GM19238 (cell line): ENCODE measurements at regions not wholly inside any gene's neighbourhood (a gene's known extent, or its start where the extent isn't known, plus 50 kb on each side); places are given as distances from the start of the nearest gene placed in this dataset.
"Not testable (repeated sequence)": the region's sequence is repeated elsewhere in the genome, so short reads cannot be mapped to it uniquely, and the experiment has no call there.

Experiments
- DNase-seq: peaks from one replicate; pipeline ENCODE4 v3.0.0; 2011; ENCODE audit warnings: low spot score; ENCODE audit not compliant: insufficient read length

- DNase-seq, result no peak
These were observed 140.2 kb downstream of the NUFIP1 start for GRCh38 chr13:44848920-44849676.

GRCh38 chr13:44845281-44846058 lies 143.8 kb downstream of the NUFIP1 start:
- not testable (repeated sequence) for DNase-seq

DNA sequence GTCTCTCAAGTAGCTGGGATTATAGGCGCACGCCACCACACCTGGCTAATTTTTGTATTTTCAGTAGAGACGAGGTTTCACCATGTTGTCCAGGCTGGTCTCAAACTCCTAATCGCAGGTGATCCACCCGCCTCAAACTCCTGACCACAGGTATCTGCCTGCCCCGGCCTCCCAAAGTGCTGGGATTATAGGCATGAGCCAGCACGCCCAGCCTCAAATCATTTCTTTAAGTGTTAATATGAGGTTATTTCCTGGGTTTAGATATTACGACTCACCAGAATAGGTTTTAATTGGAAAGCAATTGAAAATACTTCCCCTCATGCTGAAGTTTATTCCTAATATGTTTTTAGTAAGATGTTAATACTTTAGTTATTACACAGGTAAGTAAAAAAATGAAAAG lies 144.5 kb downstream of the NUFIP1 start:
- no peak for DNase-seq

- no peak for DNase-seq
These were observed 145.9 kb downstream of the NUFIP1 start for GRCh38 chr13:44843403-44843802.

DNA sequence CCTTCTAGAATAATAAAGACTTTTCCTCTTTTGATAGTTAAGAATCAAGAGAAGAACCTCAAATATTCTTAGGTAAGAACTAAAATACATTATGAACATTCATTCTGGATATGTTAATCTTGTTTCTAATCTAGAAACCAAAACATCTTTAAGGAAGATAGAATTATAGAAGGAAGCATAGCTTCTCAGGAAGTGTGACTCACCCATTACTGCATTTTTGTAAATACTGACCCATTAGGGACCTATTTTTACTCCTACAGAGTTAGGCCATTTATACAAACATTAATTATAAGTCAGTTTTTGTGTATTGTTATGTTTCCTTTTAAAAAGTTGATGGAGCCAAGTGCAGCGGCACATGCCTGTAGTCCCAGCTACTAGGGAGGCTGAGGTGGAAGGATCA lies 147.1 kb downstream of the NUFIP1 start:
- DNase-seq, result no peak

DNA sequence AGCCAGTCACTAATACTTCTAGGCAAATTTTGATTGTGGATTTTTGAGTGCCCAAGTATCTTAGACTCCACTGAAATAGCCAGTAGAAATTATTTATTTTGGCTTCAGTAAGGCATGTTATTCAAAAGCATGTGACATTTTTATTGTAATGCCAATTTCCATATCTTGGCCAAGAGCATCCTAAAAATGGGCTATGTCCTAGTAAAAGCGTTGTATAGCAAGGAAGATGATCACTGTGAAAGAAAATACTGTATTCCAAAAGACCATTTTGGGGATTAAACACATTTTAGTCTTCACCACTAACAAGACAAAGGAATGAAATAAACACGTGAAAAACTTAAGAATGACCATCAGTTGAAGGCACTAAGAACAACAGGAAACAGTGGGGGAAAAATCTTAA lies 149.1 kb downstream of the NUFIP1 start:
- DNase-seq, result no peak

GRCh38 chr13:44837250-44837649 lies 152.0 kb downstream of the NUFIP1 start:
- no peak for DNase-seq

- DNase-seq, result no peak
These were observed 154.9 kb downstream of the NUFIP1 start for GRCh38 chr13:44834404-44834803.

DNA sequence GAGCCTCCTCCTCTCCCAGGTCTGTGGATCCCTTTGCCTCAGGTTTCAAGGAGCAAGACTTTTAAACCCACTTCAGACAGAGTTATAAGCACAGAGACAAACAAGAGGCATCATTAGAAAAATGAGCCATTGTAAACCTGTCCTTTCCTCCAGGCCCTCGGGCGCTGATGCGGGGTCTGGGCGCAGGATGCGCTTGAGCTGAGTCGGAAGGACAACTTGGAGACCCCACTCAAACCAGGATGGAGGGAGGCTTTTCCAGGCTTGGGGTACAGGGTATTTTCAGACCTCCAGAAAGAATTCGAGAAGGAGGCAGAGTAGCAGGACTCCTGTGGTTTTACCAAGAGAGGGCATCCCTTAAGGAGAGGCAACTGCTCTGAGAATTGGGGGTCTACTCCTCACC lies 155.6 kb downstream of the NUFIP1 start:
- DNase-seq, result no peak

GRCh38 chr13:44833139-44833538 lies 156.1 kb downstream of the NUFIP1 start:
- no peak for DNase-seq

DNA sequence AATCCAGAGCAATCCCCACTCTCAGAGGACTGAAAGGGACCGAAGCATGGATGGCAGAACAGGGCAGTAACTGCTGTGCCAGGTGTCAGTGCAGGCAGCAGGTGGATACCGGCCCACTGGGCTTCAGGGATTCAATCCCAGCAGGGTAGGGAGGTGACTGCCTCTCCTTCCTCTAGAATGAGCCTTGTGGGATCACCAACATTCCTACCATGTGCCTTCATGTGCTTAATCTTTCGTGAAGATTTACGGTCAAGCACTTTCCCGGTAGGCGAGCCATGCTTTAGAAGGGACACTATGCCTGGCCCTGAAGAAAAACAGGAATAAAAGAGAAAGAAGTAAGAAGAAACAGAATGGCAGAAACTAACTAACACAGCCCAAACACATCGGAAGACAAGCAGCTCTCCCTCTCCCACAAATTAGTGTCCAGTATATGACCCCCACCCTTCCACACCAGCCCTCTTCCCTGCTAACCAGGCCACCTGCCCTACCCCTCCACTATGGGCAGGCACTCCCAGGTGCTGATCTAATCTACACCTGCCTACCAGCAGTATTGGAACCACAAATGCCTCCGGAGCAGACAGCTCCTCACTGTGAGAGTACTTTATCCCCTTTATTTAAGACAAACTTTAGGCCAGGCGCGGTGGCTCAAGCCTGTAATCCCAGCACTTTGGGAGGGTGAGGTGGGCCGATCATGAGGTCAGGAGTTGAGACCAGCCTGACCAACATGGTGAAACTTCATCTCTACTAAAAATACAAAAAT lies 162.5 kb downstream of the NUFIP1 start:
- DNase-seq, result no peak

GRCh38 chr13:44825953-44826352 lies 163.3 kb downstream of the NUFIP1 start:
- no peak for DNase-seq

DNA sequence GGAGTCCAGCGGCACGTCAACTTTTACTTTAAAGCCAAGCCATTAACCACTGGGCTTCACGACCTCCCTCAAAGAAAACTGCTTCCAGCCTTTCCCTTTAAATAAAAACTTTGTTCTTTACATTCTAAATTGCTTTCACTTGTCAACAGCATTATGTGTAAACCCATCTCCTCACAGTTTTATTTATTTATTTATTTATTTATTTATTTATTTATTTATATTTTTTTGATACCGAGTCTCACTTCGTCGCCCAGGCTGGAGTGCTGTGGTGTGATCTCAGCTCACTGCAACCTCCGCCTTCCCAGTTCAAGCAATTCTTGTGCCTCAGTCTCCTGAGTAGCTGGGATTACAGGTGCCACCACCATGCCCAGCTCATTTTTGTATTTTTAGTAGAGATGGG lies 165.7 kb downstream of the NUFIP1 start:
- not testable (repeated sequence) for DNase-seq

DNA sequence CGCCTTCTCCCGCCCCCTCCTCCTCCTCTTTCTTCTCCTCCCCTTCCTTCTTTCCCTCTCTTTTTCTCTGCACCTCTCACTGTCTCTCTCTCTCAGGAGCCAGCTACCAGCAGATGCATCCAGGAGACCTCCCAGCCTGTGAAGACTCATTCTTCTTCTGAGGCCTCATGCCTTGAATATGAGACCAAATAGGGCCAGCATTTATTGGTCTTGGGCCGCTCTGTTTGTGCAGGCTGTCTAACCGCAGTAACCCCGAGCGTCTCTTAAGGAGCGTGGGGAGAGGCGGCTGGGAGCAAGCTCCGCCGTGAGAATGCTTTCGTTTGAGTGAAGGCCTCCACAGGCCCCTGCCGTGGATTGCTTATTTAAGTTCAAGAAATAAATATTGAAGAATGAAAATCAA lies 167.0 kb downstream of the NUFIP1 start:
- DNase-seq, result no peak

DNA sequence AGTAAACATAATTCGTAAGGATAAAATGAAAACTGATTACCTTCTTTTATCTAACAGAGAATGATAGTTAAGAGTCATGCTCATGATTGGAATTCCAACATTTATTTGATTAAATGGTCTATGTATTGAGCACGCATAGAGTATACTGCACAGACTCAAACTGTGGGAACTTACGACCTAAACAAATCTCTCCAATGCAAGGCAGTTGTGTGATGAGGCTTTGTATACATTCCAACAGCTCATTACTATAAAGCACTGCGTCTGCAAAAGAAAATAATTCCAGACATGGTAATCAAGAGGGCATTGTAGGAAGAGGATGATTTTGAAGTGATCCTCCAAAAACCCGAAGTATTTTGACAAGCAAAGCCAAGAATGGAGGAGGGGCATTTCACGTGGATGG lies 169.5 kb downstream of the NUFIP1 start:
- DNase-seq, result no peak

DNA sequence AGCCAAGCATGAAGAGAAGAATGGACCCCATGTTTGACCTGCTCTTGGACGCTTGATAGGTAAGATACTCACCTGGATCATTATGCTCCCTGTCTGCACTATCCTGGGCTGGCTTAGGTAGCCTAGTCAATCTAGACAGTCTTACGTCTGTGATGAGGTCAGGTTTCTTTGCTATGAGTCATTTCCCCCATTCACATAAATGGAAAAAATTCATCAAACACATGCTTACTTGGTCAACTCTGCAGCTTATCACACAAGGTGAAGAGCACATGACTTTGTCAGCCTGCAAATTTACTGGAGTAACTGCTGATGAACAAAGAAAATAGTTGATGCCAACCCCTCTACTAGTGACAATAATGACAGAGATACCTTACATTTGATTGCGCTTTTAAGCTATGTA lies 170.0 kb downstream of the NUFIP1 start:
- no peak for DNase-seq

GRCh38 chr13:44818428-44818827 lies 170.8 kb downstream of the NUFIP1 start:
- no peak for DNase-seq

DNA sequence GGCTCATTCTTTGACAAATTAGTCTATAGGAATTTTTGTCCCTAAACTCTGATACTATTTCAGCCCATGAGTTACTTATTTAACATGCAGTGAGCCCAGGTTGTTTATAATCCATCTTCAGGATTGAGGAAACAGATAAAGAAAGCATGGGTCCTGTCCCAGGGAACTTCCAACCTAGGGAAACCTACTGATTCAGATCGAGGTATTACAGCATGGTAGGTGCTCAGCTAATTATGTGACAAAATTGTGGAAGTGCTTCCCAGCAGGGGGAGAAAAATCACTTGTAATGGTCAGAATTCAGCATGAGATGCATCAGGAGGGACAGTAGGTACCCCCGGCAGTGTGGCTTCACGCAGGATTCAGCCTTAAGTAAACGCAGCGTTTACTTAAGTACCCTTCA lies 171.3 kb downstream of the NUFIP1 start:
- DNase-seq, result no peak

GRCh38 chr13:44817131-44817671 lies 172.1 kb downstream of the NUFIP1 start:
- no peak for DNase-seq

DNA sequence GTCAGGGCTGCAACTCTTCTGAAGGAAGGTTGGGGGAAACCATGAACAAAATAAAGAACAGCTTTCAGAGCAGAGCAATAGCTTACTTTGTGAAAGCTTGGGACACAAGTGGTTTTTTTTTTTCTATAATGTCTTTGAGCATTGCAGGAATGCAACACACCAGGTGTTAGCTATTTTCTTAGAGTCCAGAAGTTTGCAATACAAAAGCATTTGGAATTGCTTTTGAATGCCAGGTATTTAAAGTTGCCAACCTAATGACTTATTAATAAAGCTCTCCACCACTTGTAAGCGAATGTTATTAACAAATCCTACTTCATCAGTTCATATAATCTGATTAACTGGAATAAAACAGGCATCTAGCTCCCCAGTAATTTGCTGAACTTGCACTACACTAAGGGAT lies 172.6 kb downstream of the NUFIP1 start:
- DNase-seq, result no peak

- DNase-seq, result no peak
These were observed 173.6 kb downstream of the NUFIP1 start for GRCh38 chr13:44815623-44816022.

DNA sequence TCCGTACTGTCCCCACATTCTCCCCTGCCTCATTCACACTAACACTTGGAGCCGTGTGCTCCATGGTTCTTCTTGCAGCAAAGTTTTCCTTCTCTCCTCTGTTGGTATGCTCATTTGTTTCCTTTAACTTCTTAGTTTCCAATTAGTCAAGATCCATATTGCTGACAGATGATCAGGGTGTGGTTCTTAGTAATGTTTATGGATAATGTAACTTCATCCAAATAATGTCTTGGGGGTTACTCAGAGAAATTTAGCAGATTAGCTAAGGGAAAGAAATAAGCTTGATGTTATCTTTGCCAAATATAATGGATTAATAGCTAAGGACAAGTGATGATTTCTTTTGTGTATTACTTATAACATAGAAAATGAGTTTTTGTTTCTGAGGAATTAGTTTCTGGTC lies 174.4 kb downstream of the NUFIP1 start:
- DNase-seq, result no peak
